ENCODE measurements at regions not wholly inside any gene's neighbourhood (a gene's known extent, or its start where the extent isn't known, plus 50 kb on each side); places are given as distances from the start of the nearest gene placed in this dataset.
"Not testable (repeated sequence)": the region's sequence is repeated elsewhere in the genome, so short reads cannot be mapped to it uniquely, and the experiment has no call there.

- not testable (repeated sequence) for DNase-seq
Measured at GRCh38 chr13:109269381-109269780, 517.0 kb downstream of the IRS2 start.

GRCh38 chr13:109268492-109268891, 517.9 kb downstream of the IRS2 start:
- not testable (repeated sequence) for DNase-seq

- not testable (repeated sequence) for DNase-seq
Measured at GRCh38 chr13:109267400-109267799, 519.0 kb downstream of the IRS2 start.

- DNase-seq: not testable (repeated sequence)
Measured at GRCh38 chr13:109265438-109265742, 521.0 kb downstream of the IRS2 start.

- DNase-seq: not testable (repeated sequence)
Measured at GRCh38 chr13:109264603-109265437, 521.6 kb downstream of the IRS2 start.

GRCh38 chr13:109257761-109258157, 528.6 kb downstream of the IRS2 start:
- DNase-seq: not testable (repeated sequence)
